ENCODE measurements at regions not wholly inside any gene's neighbourhood (a gene's known extent, or its start where the extent isn't known, plus 50 kb on each side); places are given as distances from the start of the nearest gene placed in this dataset.

DNA sequence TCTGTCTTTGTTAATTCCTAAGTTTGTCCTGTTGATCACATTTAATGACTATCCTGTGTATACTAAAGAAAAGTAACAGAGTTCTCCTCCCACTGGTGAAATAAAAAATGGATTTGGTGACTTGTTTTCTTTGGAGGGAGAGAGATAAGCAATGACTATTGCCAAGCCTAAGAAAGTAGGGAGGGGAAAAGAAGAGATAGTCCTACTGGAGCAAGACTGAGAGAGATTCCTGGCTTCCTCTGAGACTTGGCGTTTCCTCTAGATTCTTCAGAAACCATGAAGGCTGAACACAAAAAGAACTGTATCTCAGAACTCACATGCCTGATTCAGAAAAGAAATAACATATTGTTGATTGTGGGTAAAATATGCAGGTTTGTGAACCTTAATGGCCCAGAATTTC is 406.5 kb downstream of the FOXO1 start:
- CTCF ChIA-PET: no interaction called here
- TF ChIP-seq, protein P1, sequence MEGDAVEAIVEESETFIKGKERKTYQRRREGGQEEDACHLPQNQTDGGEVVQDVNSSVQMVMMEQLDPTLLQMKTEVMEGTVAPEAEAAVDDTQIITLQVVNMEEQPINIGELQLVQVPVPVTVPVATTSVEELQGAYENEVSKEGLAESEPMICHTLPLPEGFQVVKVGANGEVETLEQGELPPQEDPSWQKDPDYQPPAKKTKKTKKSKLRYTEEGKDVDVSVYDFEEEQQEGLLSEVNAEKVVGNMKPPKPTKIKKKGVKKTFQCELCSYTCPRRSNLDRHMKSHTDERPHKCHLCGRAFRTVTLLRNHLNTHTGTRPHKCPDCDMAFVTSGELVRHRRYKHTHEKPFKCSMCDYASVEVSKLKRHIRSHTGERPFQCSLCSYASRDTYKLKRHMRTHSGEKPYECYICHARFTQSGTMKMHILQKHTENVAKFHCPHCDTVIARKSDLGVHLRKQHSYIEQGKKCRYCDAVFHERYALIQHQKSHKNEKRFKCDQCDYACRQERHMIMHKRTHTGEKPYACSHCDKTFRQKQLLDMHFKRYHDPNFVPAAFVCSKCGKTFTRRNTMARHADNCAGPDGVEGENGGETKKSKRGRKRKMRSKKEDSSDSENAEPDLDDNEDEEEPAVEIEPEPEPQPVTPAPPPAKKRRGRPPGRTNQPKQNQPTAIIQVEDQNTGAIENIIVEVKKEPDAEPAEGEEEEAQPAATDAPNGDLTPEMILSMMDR (IDR thresholded peaks at IDR 0.05; ENCODE audit: insufficient read depth, low read length, missing control alignments): no peak
- POLR2A ChIA-PET: no interaction called here
- no peak overlapping the region for H3K4me3 ChIP-seq (ENCODE audit: low read depth, low read length)
- DNase-seq (ENCODE audit: low read depth, low spot score): no peak

DNA sequence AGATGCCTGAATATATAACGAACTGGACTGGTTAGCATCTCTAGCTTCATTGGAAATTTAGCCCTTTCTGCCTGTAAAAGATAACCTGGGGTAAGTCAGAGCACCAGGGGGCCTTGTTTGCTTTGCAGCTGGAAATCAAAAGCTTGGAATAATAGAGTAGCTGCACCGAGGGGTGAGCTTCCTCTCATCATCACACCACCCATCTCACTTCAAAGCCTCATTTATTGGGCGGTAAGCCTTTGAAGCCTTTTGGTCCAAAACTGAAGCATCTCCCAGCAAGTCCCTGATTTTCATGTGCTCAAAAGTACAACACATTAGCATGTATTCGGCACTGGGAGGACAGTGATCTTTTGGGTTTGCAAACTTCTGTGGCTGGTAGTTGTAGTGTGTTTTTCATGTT is 405.1 kb downstream of the FOXO1 start:
- no peak overlapping the region for H3K4me3 ChIP-seq (ENCODE audit: low read depth, low read length)
- ChIA-PET POLR2A (no interaction called here), CTCF (no interaction called here)
- no peak for DNase-seq (ENCODE audit: low read depth, low spot score)
- TF ChIP-seq, protein P1 (IDR thresholded peaks at IDR 0.05; ENCODE audit: insufficient read depth, low read length, missing control alignments): no peak

DNA sequence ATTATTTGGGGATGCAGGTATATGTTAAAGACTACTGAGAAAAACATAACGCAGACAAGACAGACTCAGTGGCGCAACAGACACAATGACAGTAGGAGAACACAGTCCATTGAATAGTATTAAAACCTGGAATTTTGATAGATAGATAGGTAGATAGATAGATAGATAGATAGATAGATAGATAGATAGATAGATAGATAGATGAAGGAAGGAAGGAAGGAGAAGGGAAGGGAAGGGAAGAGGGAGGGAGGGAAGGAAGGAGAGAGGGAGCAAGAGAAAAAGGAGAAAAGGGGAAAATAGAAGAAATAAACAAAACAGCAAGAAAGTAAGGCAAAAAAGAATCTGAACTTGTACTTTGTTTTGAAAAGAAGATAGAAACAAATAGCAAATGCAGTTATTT is 404.5 kb downstream of the FOXO1 start:
- CTCF ChIA-PET: no interaction called here
- POLR2A ChIA-PET: no interaction called here
- TF ChIP-seq, protein P1 (IDR thresholded peaks at IDR 0.05; ENCODE audit: insufficient read depth, low read length, missing control alignments): no peak
- DNase-seq (ENCODE audit: low read depth, low spot score): no peak
- no peak overlapping the region for H3K4me3 ChIP-seq (ENCODE audit: low read depth, low read length)

- no peak overlapping the region for H3K4me3 ChIP-seq (ENCODE audit: low read depth, low read length)
- ChIA-PET POLR2A (interaction anchor here (0.6 kb wide), 1 partner anchor 160 kb away, joined by 3 read pairs; no protein-coding TSS in a partner anchor), CTCF (no interaction called here)
- no peak for DNase-seq (ENCODE audit: low read depth, low spot score)
- TF ChIP-seq, protein P1 (IDR thresholded peaks at IDR 0.05; ENCODE audit: insufficient read depth, low read length, missing control alignments): no peak
Observed at GRCh38 chr13:40269086-40269485, 397.4 kb downstream of the FOXO1 start.

- TF ChIP-seq, protein P1 (IDR thresholded peaks at IDR 0.05; ENCODE audit: insufficient read depth, low read length, missing control alignments): no peak
- ChIA-PET POLR2A (no interaction called here), CTCF (no interaction called here)
Observed at GRCh38 chr13:40270726-40271125, 395.7 kb downstream of the FOXO1 start.

DNA sequence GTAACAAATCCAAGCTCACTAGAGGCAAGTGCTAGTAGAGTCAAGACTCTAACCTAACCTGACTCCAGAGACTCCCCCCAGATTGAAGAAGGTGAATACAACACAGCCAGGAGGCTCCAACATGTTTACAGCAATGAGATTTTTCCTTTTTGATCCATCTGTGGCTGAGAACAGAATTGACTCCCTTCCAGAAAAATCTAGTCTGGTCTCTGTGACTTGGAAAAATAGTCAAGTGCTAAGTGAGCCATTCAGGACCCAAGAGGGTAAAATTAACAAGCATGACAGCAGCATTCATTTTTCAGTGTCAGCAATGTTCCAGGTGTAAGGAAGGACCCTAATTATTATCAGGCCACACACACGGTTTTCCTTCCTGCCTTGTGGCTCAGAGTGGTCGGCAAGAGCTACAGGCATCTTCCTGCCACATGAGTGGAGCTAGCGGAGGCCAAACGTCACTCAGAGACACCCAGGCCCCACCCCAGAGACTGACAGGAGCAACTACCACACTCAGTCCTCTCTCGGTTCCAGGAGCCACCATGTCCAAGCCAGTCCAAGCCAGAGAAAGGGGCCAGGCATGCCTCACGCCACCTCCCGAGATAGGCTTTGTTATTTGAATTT is 395.1 kb downstream of the FOXO1 start:
- ChIA-PET POLR2A (no interaction called here), CTCF (interaction anchor here (1.3 kb wide), 1 partner anchor 411 kb away, joined by 3 read pairs; no protein-coding TSS in a partner anchor)
- no peak for DNase-seq (ENCODE audit: low read depth, low spot score)
- no peak overlapping the region for H3K4me3 ChIP-seq (ENCODE audit: low read depth, low read length)
- TF ChIP-seq, protein P1 (IDR thresholded peaks at IDR 0.05; ENCODE audit: insufficient read depth, low read length, missing control alignments): no peak

More at GRCh38 chr13:40270726-40271125, 395.7 kb downstream of the FOXO1 start:
- no peak for DNase-seq (ENCODE audit: low read depth, low spot score)
- no peak overlapping the region for H3K4me3 ChIP-seq (ENCODE audit: low read depth, low read length)
